ENCODE measurements at regions not wholly inside any gene's neighbourhood (a gene's known extent, or its start where the extent isn't known, plus 50 kb on each side); places are given as distances from the start of the nearest gene placed in this dataset.

DNA sequence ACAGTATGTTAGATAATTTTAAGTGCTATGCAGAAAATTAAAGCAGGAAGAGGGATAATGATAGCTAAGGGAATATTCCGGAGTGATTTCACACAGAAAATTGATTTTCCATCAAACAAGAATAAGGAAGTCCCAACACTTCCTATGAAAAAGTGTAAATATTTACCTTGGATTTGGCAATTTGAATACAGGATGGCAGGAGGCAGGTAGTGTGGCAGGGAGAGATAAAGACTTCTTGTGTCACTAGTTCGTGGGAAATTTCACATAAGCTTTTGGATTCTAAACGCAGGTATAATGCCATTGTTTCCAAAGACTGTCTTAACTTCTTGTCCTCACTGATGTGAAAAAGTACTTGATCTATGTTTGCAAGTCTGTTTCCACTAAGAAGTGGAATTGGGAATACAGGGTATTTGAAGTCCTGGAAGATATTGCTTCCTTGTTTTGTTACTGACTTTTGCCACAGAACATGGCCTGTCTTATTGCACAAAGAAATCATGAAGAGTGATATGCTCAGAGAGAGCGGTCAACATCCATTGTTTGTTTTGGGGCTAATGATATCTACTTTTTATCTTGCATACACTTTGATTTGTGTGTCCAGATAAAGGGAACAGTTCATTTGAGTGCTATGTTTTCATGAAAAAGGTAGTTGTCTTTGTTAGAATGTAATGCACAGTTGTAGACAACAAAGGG is 1216.1 kb upstream of the FAM98A start (continued):
- no peak for TF ChIP-seq SIN3A (conservative IDR thresholded peaks at IDR 0.05 in 1 of 2, IDR thresholded peaks at IDR 0.05 in 1 of 2; ENCODE audit: low read depth in 1 of 2, low read length in 2 of 2)
- no peak for TF ChIP-seq CBX8 (IDR thresholded peaks at IDR 0.05; ENCODE audit: borderline replicate concordance, low read depth, low read length)

Measured in H1 (cell line).